Ishikawa (cell line): ENCODE measurements at regions not wholly inside any gene's neighbourhood (a gene's known extent, or its start where the extent isn't known, plus 50 kb on each side); places are given as distances from the start of the nearest gene placed in this dataset.

ENCODE experiments used
- CEBPB ChIP-seq: IDR thresholded peaks from 2 replicates; pipeline ENCODE4 v1.6.1; 2012
- CREB1 ChIP-seq: IDR thresholded peaks from 2 replicates; pipeline ENCODE4 v1.6.1; 2012; ENCODE audit warnings: low read depth
- EGR1 ChIP-seq: IDR thresholded peaks from 2 replicates; pipeline ENCODE4 v1.6.1; 2012
- EP300 ChIP-seq: IDR thresholded peaks from 2 replicates; pipeline ENCODE4 v1.6.1; 2012; ENCODE audit warnings: borderline replicate concordance
- FOXM1 ChIP-seq: IDR thresholded peaks from 2 replicates; pipeline ENCODE4 v1.6.1; 2012; ENCODE audit warnings: low read depth, borderline replicate concordance
- NFIC ChIP-seq: IDR thresholded peaks from 2 replicates; pipeline ENCODE4 v1.6.1; 2012
- RAD21 ChIP-seq: IDR thresholded peaks from 2 replicates; pipeline ENCODE4 v1.6.1; 2012; ENCODE audit warnings: low read depth
- TAF1 ChIP-seq: IDR thresholded peaks from 2 replicates; pipeline ENCODE4 v1.6.1; 2012; ENCODE audit warnings: low read depth, mild to moderate bottlenecking
- TCF12 ChIP-seq: IDR thresholded peaks from 2 replicates; pipeline ENCODE4 v1.6.1; 2012; ENCODE audit warnings: low read depth
- TEAD4 ChIP-seq: IDR thresholded peaks from 2 replicates; pipeline ENCODE4 v1.6.1; 2012
- YY1 ChIP-seq: IDR thresholded peaks from 2 replicates; pipeline ENCODE4 v1.6.1; 2012; ENCODE audit warnings: low read depth
- ZBTB7A ChIP-seq: IDR thresholded peaks from 2 replicates; pipeline ENCODE4 v1.6.1; 2012; ENCODE audit warnings: low read depth
- TF ChIP-seq, protein P1 (sequence below): IDR thresholded peaks from 2 replicates; pipeline ENCODE4 v1.6.1; 2012; ENCODE audit warnings: low read depth, mild to moderate bottlenecking
- TF ChIP-seq, protein P2 (sequence below): IDR thresholded peaks from 2 replicates; pipeline ENCODE4 v1.6.1; 2012
- TF ChIP-seq, protein P3 (sequence below): IDR thresholded peaks from 2 replicates; pipeline ENCODE4 v1.6.1; 2012

DNA sequence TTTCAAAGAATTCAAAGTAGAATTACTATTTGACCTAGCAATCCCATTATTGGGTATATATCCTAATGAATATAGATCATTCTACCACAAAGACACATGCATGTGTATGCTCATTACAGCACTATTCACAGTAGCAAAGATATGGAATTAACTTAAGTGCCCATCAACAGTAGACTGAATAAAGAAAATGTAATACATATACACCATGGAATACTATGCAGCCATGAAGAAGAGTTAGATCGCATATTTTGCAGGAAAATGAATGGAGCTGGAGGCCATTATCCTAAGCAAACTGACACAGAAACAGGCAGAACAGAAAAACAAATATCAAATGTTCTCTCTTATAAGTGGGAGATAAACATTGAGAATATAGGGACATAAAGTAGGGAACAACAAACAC, 519.2 kb upstream of the REG3G start:
- no peak for TF ChIP-seq NFIC

DNA sequence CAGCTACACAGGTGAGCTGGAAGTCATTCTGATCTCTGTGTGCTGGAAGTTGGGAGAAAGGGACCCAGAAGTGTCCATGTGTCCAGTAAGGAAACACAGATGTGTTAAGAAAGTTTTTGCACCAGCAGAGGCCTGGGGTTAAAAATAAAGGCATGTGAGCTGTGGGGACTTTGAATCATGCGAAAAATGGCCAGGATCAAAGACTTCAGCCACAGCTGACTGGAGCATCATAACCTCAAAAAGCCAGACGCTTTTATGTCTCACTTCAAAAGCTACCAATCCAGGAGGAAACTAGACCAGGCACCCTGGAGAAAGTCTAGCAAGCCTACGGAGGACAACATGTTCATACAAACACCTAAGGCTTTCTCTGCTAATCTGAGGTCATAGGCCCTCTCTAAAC, 503.6 kb upstream of the REG3G start:
- TF ChIP-seq FOXM1 (no peak), TAF1 (no peak), EP300 (no peak), RAD21 (no peak), TEAD4 (no peak), YY1 (no peak), EGR1 (no peak), CREB1 (no peak), NFIC (no peak), CEBPB (no peak), ZBTB7A (no peak), TCF12 (no peak)
- TF ChIP-seq, protein P1, sequence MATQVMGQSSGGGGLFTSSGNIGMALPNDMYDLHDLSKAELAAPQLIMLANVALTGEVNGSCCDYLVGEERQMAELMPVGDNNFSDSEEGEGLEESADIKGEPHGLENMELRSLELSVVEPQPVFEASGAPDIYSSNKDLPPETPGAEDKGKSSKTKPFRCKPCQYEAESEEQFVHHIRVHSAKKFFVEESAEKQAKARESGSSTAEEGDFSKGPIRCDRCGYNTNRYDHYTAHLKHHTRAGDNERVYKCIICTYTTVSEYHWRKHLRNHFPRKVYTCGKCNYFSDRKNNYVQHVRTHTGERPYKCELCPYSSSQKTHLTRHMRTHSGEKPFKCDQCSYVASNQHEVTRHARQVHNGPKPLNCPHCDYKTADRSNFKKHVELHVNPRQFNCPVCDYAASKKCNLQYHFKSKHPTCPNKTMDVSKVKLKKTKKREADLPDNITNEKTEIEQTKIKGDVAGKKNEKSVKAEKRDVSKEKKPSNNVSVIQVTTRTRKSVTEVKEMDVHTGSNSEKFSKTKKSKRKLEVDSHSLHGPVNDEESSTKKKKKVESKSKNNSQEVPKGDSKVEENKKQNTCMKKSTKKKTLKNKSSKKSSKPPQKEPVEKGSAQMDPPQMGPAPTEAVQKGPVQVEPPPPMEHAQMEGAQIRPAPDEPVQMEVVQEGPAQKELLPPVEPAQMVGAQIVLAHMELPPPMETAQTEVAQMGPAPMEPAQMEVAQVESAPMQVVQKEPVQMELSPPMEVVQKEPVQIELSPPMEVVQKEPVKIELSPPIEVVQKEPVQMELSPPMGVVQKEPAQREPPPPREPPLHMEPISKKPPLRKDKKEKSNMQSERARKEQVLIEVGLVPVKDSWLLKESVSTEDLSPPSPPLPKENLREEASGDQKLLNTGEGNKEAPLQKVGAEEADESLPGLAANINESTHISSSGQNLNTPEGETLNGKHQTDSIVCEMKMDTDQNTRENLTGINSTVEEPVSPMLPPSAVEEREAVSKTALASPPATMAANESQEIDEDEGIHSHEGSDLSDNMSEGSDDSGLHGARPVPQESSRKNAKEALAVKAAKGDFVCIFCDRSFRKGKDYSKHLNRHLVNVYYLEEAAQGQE, result no peak
- TF ChIP-seq, protein P2, sequence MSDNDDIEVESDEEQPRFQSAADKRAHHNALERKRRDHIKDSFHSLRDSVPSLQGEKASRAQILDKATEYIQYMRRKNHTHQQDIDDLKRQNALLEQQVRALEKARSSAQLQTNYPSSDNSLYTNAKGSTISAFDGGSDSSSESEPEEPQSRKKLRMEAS, result no peak
- TF ChIP-seq, protein P3, sequence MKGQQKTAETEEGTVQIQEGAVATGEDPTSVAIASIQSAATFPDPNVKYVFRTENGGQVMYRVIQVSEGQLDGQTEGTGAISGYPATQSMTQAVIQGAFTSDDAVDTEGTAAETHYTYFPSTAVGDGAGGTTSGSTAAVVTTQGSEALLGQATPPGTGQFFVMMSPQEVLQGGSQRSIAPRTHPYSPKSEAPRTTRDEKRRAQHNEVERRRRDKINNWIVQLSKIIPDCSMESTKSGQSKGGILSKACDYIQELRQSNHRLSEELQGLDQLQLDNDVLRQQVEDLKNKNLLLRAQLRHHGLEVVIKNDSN, result no peak

DNA sequence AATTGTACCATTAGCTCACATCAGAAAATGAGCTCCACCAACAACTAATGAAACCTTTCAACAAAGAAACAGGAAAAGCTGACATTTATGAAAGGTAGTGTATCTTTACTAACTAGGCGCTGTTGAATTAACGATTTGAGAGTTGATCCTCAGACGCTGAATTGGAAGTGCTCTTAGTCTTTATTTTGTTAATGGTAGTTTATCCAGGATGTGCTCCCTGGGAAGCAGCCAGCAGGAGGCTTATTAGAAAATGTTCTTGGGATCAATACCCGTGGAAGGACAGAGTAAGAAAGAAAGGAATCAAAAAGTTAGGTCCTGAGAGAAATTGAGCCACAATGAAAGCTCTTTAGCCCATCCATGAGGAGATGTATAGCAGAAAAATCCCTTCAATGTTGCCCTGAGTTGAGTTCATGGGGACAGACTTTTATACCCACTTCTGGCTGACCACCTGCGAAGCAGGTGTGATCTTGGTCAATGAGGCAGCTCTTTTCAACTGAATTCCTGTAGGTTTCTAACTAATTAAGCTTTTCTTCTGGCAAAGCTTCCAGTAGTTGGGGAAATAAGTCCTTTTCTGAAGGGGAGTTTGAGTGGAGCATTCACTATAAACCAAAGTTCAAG, 492.6 kb upstream of the REG3G start:
- TF ChIP-seq RAD21 (no peak), ZBTB7A (no peak), CREB1 (no peak), NFIC (no peak), CEBPB (no peak), TAF1 (no peak), EGR1 (no peak), FOXM1 (no peak), TCF12 (no peak), TEAD4 (no peak)
- TF ChIP-seq, protein P1, result no peak
- TF ChIP-seq, protein P3, result no peak
- TF ChIP-seq, protein P2, result no peak

DNA sequence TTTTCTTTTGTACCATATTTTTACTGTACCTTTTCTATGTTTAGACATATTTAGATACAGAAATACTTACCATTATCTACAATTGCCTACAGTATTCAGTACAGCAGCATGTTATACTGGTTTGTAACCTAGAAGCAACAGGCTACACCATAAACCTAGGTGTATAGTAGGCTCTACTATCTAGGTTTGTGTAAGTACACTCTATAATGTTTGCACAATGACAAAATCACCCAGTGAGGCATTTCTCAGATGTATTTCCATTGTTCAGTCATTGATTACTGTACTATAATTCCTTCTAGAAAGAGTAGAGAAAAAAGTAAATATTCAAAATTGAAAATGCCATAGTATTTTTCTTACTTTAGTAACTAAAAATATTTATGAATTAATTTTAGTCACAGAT, 490.1 kb upstream of the REG3G start:
- TF ChIP-seq TAF1 (no peak), EGR1 (no peak), YY1 (no peak), EP300 (no peak), TEAD4 (no peak), TCF12 (no peak), CEBPB (no peak), CREB1 (no peak), NFIC (no peak), RAD21 (no peak), ZBTB7A (no peak), FOXM1 (no peak)
- TF ChIP-seq, protein P2, result no peak
- TF ChIP-seq, protein P3, result no peak
- TF ChIP-seq, protein P1, result no peak
